Endothelial cell of umbilical vein (primary cell): ENCODE measurements at regions not wholly inside any gene's neighbourhood (a gene's known extent, or its start where the extent isn't known, plus 50 kb on each side); places are given as distances from the start of the nearest gene placed in this dataset.
A peak's percentile ranks its signal among the peaks of the same experiment; 100 is the strongest.

Experiments used
- BruUV-seq: library from RNA; stranded (reverse); fragments of 400-500 nt; replicated peaks from 2 replicates; lab custom pipeline; 2021; lab: Mats Ljungman, UMichigan
- CTCF ChIA-PET: fragments of 300-600, 350-600 bp; sonication (Branson Sonifier 250); formaldehyde crosslinking; loops from one replicate; lab custom pipeline; 2021; ENCODE audit warnings: antibody characterized with exemption, inconsistent platforms; lab: Charles Lee
- POLR2A ChIA-PET: fragments of 300-600, 350-600 bp; sonication (Branson Sonifier 250); formaldehyde crosslinking; loops from one replicate; lab custom pipeline; 2021; ENCODE audit warnings: antibody characterized with exemption, inconsistent platforms; lab: Charles Lee
- DNase-seq: peaks from one replicate; pipeline ENCODE4 v3.0.0-alpha.2; 2011; ENCODE audit warnings: low read depth, low spot score
- FAIRE-seq: peaks from 2 replicates; lab custom pipeline; 2011; peaks lifted over from hg19 to GRCh38; lab: Jason Lieb, UNC
- H2AFZ ChIP-seq: 2 replicates; pipeline ENCODE4 v1.6.0; 2012; ENCODE audit warnings: low read depth, low read length, control low read depth, inconsistent platforms
- H3K27ac ChIP-seq: 2 replicates; pipeline ENCODE4 v1.5.1; 2011; ENCODE audit warnings: low read depth, mild to moderate bottlenecking, control low read depth, low read length, moderate library complexity; ENCODE audit not compliant: insufficient read depth
- H3K27me3 ChIP-seq, 2 experiments: 2 replicates each; pipeline versions ENCODE4 v1.6.0 to v1.6.1; 2011; ENCODE audit warnings: low read length in 2 of 2, mixed read lengths in 1 of 2; ENCODE audit not compliant: control insufficient read depth in 2 of 2, insufficient read depth in 2 of 2
- H3K36me3 ChIP-seq, 2 experiments: 2 replicates in 1 of 2; 3 replicates in 1 of 2; pipeline ENCODE4 v1.5.1; 2011; ENCODE audit warnings: low read length in 2 of 2, mild to moderate bottlenecking in 1 of 2, moderate library complexity in 1 of 2; ENCODE audit not compliant: control insufficient read depth in 2 of 2, insufficient read depth in 2 of 2; ENCODE audit errors: extremely low read depth in 1 of 2
- H3K4me1 ChIP-seq: 3 replicates; pipeline ENCODE4 v1.5.1; 2011; ENCODE audit warnings: mild to moderate bottlenecking, low read length; ENCODE audit not compliant: control insufficient read depth, insufficient read depth; ENCODE audit errors: extremely low read depth
- H3K4me2 ChIP-seq: 2 replicates; pipeline ENCODE4 v1.6.1; 2011; ENCODE audit warnings: low read length, control low read depth, mixed read lengths; ENCODE audit not compliant: insufficient read depth
- H3K4me3 ChIP-seq, 3 experiments: fragments of 200-600 bp in 1 of 3; sonication (generic), shearing (Covaris generic) in 1 of 3; replicated peaks in 1 of 3; 2 replicates each; pipeline ENCODE4 v1.5.1; 2011 to 2016; ENCODE audit warnings: control low read depth in 3 of 3, low read length in 3 of 3, mild to moderate bottlenecking in 2 of 3, inconsistent platforms in 1 of 3, low read depth in 1 of 3, moderate library complexity in 1 of 3; ENCODE audit not compliant: insufficient read depth in 1 of 3
- H3K79me2 ChIP-seq: 2 replicates; pipeline ENCODE4 v1.6.0; 2012; ENCODE audit warnings: low read length, inconsistent platforms; ENCODE audit not compliant: control insufficient read depth, insufficient read depth
- H3K9ac ChIP-seq: replicated peaks from 2 replicates; pipeline ENCODE3; 2011; ENCODE audit warnings: low read length, control low read depth; ENCODE audit not compliant: insufficient read depth; ENCODE audit errors: extremely low read depth
- H3K9me1 ChIP-seq: replicated peaks from 3 replicates; pipeline ENCODE4 v1.6.0; 2011; ENCODE audit warnings: mild to moderate bottlenecking, low read length; ENCODE audit not compliant: control insufficient read depth, insufficient read depth; ENCODE audit errors: extremely low read depth
- H3K9me3 ChIP-seq: replicated peaks from 2 replicates; pipeline ENCODE4 v1.5.1; 2012; ENCODE audit warnings: low read length, inconsistent platforms; ENCODE audit not compliant: control insufficient read depth, insufficient read depth
- H4K20me1 ChIP-seq: replicated peaks from 2 replicates; pipeline ENCODE3; 2011; ENCODE audit warnings: mild to moderate bottlenecking, low read length; ENCODE audit not compliant: control insufficient read depth, insufficient read depth; ENCODE audit errors: extremely low read depth
- CTCF ChIP-seq, 2 donors: IDR thresholded peaks; 1 replicate in 1 of 2; 2 replicates in 1 of 2; pipeline ENCODE4 v1.5.1; 2011; ENCODE audit warnings: low read length in 2 of 2, mild to moderate bottlenecking in 2 of 2, moderate library complexity in 2 of 2, control low read depth in 1 of 2, inconsistent platforms in 1 of 2, low read depth in 1 of 2; ENCODE audit not compliant: insufficient read depth in 1 of 2; ENCODE audit errors: extremely low read depth in 1 of 2
- EZH2 ChIP-seq: IDR thresholded peaks from 2 replicates; pipeline ENCODE4 v1.6.1; 2012; ENCODE audit warnings: borderline replicate concordance, low read depth, mild to moderate bottlenecking, moderate library complexity, low read length, inconsistent platforms; ENCODE audit not compliant: severe bottlenecking
- FOS ChIP-seq: IDR thresholded peaks from 2 replicates; pipeline ENCODE4 v1.6.1; 2011; ENCODE audit warnings: mild to moderate bottlenecking, low read length, moderate library complexity, borderline replicate concordance; ENCODE audit not compliant: insufficient read depth
- GATA2 ChIP-seq: IDR thresholded peaks from 2 replicates; pipeline ENCODE4 v1.7.0; 2011; ENCODE audit warnings: low read depth, mild to moderate bottlenecking, moderate library complexity, mixed read lengths, low read length; ENCODE audit not compliant: insufficient read length, insufficient read depth
- JUN ChIP-seq: IDR thresholded peaks from 2 replicates; pipeline ENCODE4 v1.6.1; 2011; ENCODE audit warnings: borderline replicate concordance, low read depth; ENCODE audit not compliant: insufficient read length, insufficient read depth
- MAX ChIP-seq: IDR thresholded peaks from 2 replicates; pipeline ENCODE4 v1.6.1; 2011; ENCODE audit not compliant: insufficient read depth, insufficient read length
- MYC ChIP-seq: IDR thresholded peaks from one replicate; pipeline ENCODE4 v1.6.1; 2011; ENCODE audit warnings: mild to moderate bottlenecking, low read depth, low read length
- POLR2A ChIP-seq: IDR thresholded peaks from 2 replicates; pipeline ENCODE4 v1.6.1; 2012; ENCODE audit warnings: low read depth, mild to moderate bottlenecking, control low read depth, low read length
- POLR2AphosphoS5 ChIP-seq: IDR thresholded peaks from 2 replicates; pipeline ENCODE4 v1.6.1; 2012; ENCODE audit warnings: low read depth, mild to moderate bottlenecking, control low read depth, low read length, moderate library complexity; ENCODE audit not compliant: insufficient read depth
- dilution Hi-C: fragments of 300-500 bp; cut with MboI; formaldehyde crosslinking; loops from one replicate; pipeline ENCODE4 v1.15.0; 2019; ENCODE audit warnings: low sequenced_read_pairs; ENCODE audit not compliant: extremely low pct_ligation_motif_present
- intact Hi-C: fragments of 100-400 bp; cut with micrococcal nuclease; formaldehyde crosslinking; loops from one replicate; pipeline ENCODE4 v1.10.0; 2022

- Histone ChIP-seq H3K27ac (no peak overlapping the region), H3K4me3 (no peak overlapping the region), H3K79me2 (no peaks in the 10 kb centered on the region), H2AFZ (no peak overlapping the region), H3K9me3 (no peaks in the 10 kb centered on the region), H3K4me1 (no peaks in the 10 kb centered on the region), H3K27me3 (no peaks in the 10 kb centered on the region), H3K4me2 (no peak overlapping the region), H3K9ac (no peak overlapping the region), H3K36me3 (no peaks in the 10 kb centered on the region), H3K9me1 (no peaks in the 10 kb centered on the region), H4K20me1 (no peaks in the 10 kb centered on the region)
- intact Hi-C loops: loop anchor here (1.0 kb wide), 2 partner anchors 42 to 144 kb away; no protein-coding TSS in a partner anchor
- dilution Hi-C loops: no loop called here
- BruUV-seq: no TSS peak
- ChIA-PET CTCF (interaction anchor here (0.8 to 1.7 kb wide), 2 partner anchors 41 to 143 kb away, joined by 3 to 15 read pairs; no protein-coding TSS in a partner anchor), POLR2A (no interaction called here)
- TF ChIP-seq MYC (no peak), JUN (no peak), GATA2 (no peak), EZH2 (no peak), POLR2A (no peak), POLR2AphosphoS5 (no peak), MAX (no peak), FOS (no peak), CTCF (IDR thresholded peaks at IDR 0.05; ENCODE audit: extremely low read depth in 1 of 2, insufficient read depth in 1 of 2, low read depth in 1 of 2, low read length in 2 of 2) (no peak)
- DNase-seq (peak; percentile 6), FAIRE-seq (peak; percentile 63)
These were observed 204.9 kb downstream of the SMARCA1 start for GRCh38 chrX:129318375-129318774.
